HepG2 (cell line): ENCODE measurements at regions not wholly inside any gene's neighbourhood (a gene's known extent, or its start where the extent isn't known, plus 50 kb on each side); places are given as distances from the start of the nearest gene placed in this dataset.
A peak's percentile ranks its signal among the peaks of the same experiment; 100 is the strongest.

ENCODE experiments used
- FOXJ3 ChIP-seq: sonication (generic); formaldehyde crosslinking; IDR thresholded peaks from 2 replicates; pipeline ENCODE4 v1.4.0; 2020; ENCODE audit warnings: missing genetic modification reagents, mild to moderate bottlenecking, borderline replicate concordance
- HBP1 ChIP-seq: IDR thresholded peaks from 2 replicates; pipeline ENCODE4 v1.6.1; 2016; ENCODE audit warnings: low read depth, control low read depth
- JUNB ChIP-seq: sonication (generic); formaldehyde crosslinking; IDR thresholded peaks from 2 replicates; pipeline ENCODE4 v1.8.0; 2022; ENCODE audit warnings: missing genetic modification reagents, mild to moderate bottlenecking, borderline replicate concordance
- NFE2L1 ChIP-seq: sonication (generic); formaldehyde crosslinking; IDR thresholded peaks from 2 replicates; pipeline ENCODE4 v1.4.0; 2020; ENCODE audit warnings: missing genetic modification reagents, mild to moderate bottlenecking, borderline replicate concordance
- PHF5A ChIP-seq: IDR thresholded peaks from one replicate; pipeline ENCODE4 v1.6.1; 2018; ENCODE audit warnings: low read depth, missing genetic modification reagents; ENCODE audit not compliant: unreplicated experiment
- POLR2G ChIP-seq: fragments of 200-400 bp; formaldehyde crosslinking; IDR thresholded peaks from 2 replicates; pipeline ENCODE4 v1.6.1; 2018; ENCODE audit warnings: mild to moderate bottlenecking, low read depth, low read length, moderate library complexity
- RFXANK ChIP-seq: IDR thresholded peaks from 2 replicates; pipeline ENCODE4 v1.6.1; 2016
- SP1 ChIP-seq, 2 experiments: fragments of 450-650 bp in 1 of 2; sonication (generic) in 1 of 2; formaldehyde crosslinking in 1 of 2; IDR thresholded peaks; 2 replicates each; pipeline versions ENCODE4 v1.4.0 to v1.6.1; 2016 to 2020; ENCODE audit warnings: missing genetic modification reagents in 1 of 2
- TAF1 ChIP-seq: sonication (generic); formaldehyde crosslinking; IDR thresholded peaks from 2 replicates; pipeline ENCODE4 v1.4.0; 2020; ENCODE audit warnings: missing genetic modification reagents
- TCF12 ChIP-seq, 2 experiments: fragments of 450-650 bp in 1 of 2; sonication (generic) in 1 of 2; formaldehyde crosslinking in 1 of 2; IDR thresholded peaks; 2 replicates each; pipeline versions ENCODE4 v1.6.1 to v1.8.0; 2017 to 2022; ENCODE audit warnings: antibody characterized with exemption in 1 of 2, mild to moderate bottlenecking in 1 of 2, missing genetic modification reagents in 1 of 2, moderate library complexity in 1 of 2
- THAP11 ChIP-seq: IDR thresholded peaks from 2 replicates; pipeline ENCODE4 v1.6.1; 2016; ENCODE audit warnings: missing biosample characterization, missing genetic modification reagents
- THRA ChIP-seq: sonication (generic); formaldehyde crosslinking; IDR thresholded peaks from 2 replicates; pipeline ENCODE4 v1.4.0; 2020; ENCODE audit warnings: missing genetic modification reagents, borderline replicate concordance
- TOPORS ChIP-seq: sonication (generic); formaldehyde crosslinking; IDR thresholded peaks from 2 replicates; pipeline ENCODE4 v1.8.0; 2023; ENCODE audit warnings: mild to moderate bottlenecking, missing genetic modification reagents
- ZFP41 ChIP-seq: sonication (generic); formaldehyde crosslinking; IDR thresholded peaks from 2 replicates; pipeline ENCODE4 v1.4.0; 2020; ENCODE audit warnings: mild to moderate bottlenecking, missing genetic modification reagents, borderline replicate concordance
- ZKSCAN5 ChIP-seq: sonication (generic); formaldehyde crosslinking; IDR thresholded peaks from 2 replicates; pipeline ENCODE4 v1.5.1; 2020; ENCODE audit warnings: mild to moderate bottlenecking, missing genetic modification reagents
- ZNF136 ChIP-seq: sonication (generic); formaldehyde crosslinking; IDR thresholded peaks from 2 replicates; pipeline ENCODE4 v1.8.1; 2022; ENCODE audit warnings: low read depth, mild to moderate bottlenecking, moderate library complexity, missing genetic modification reagents
- ZNF142 ChIP-seq: sonication (generic); formaldehyde crosslinking; IDR thresholded peaks from 2 replicates; pipeline ENCODE4 v1.4.0; 2020; ENCODE audit warnings: missing genetic modification reagents
- ZNF607 ChIP-seq: sonication (generic); formaldehyde crosslinking; IDR thresholded peaks from 2 replicates; pipeline ENCODE4 v1.5.1; 2020; ENCODE audit warnings: missing genetic modification reagents, mild to moderate bottlenecking, borderline replicate concordance
- ZNF839 ChIP-seq: sonication (generic); formaldehyde crosslinking; IDR thresholded peaks from 2 replicates; pipeline ENCODE4 v1.4.0; 2020; ENCODE audit warnings: missing genetic modification reagents, mild to moderate bottlenecking, borderline replicate concordance

- TF ChIP-seq TOPORS (0 out of 2 replicates have a peak, but pooled peaks have one; percentile 48), THRA (CRISPR knock-in tag) (peak; percentile 84; the same call in 1 of the 2 replicates), ZNF839 (CRISPR knock-in tag) (no peak), SP1 (IDR thresholded peaks at IDR 0.05) (no peak), SP1 (CRISPR knock-in tag; IDR thresholded peaks at IDR 0.05) (no peak), ZKSCAN5 (CRISPR knock-in tag) (no peak), JUNB (CRISPR knock-in tag) (peak; percentile 86; the same call in 1 of the 2 replicates), THAP11 (CRISPR knock-in tag) (peak; percentile 28; the same call in 1 of the 2 replicates), HBP1 (CRISPR knock-in tag) (peak; percentile 79; the same call in 1 of the 2 replicates), ZFP41 (CRISPR knock-in tag) (no peak), ZNF136 (CRISPR knock-in tag) (no peak; the same call in 1 of the 2 replicates), PHF5A (CRISPR knock-in tag) (no peak), ZNF142 (CRISPR knock-in tag) (no peak), RFXANK (no peak), ZNF607 (CRISPR knock-in tag) (no peak), TCF12 (IDR thresholded peaks at IDR 0.05) (no peak), TCF12 (CRISPR knock-in tag; IDR thresholded peaks at IDR 0.05) (peak; percentile 78), TAF1 (CRISPR knock-in tag) (no peak), POLR2G (peak; percentile 42), NFE2L1 (no peak), FOXJ3 (CRISPR knock-in tag) (peak; percentile 90; the same call in 1 of the 2 replicates)
These were observed 64.0 kb downstream of the RPUSD4 start (continued) for GRCh38 chr11:126147208-126148111.
